Naive thymus-derived CD4-positive, alpha-beta T cell (primary cell): ENCODE measurements at regions not wholly inside any gene's neighbourhood (a gene's known extent, or its start where the extent isn't known, plus 50 kb on each side); places are given as distances from the start of the nearest gene placed in this dataset.

Source experiments
- ATAC-seq: fragments of 150-1000 bp; cut with Tn5 transposase; 2 replicates; pipeline ENCODE4 v1.10.0; 2021; ENCODE audit warnings: mild to moderate bottlenecking, moderate library complexity
- CTCF ChIA-PET: fragments of 350-600 bp; sonication (Branson Sonifier 250); formaldehyde crosslinking; loops from one replicate; lab custom pipeline; 2021; ENCODE audit warnings: antibody characterized with exemption; lab: Charles Lee
- POLR2A ChIA-PET: fragments of 350-600 bp; sonication (Branson Sonifier 250); formaldehyde crosslinking; loops from one replicate; lab custom pipeline; 2021; ENCODE audit warnings: antibody characterized with exemption, inconsistent platforms; lab: Charles Lee
- DNase-seq, 9 donors: peaks; one replicate each; pipeline versions ENCODE4 v3.0.0 to v3.0.0-alpha.2; 2020 to 2022; ENCODE audit warnings: mixed read lengths in 1 of 9
- H3K27ac ChIP-seq: one replicate; pipeline ENCODE4 v1.7.0; 2013; ENCODE audit warnings: mild to moderate bottlenecking, low read depth, low read length, moderate library complexity
- H3K27me3 ChIP-seq, 2 donors: one replicate each; pipeline ENCODE4 v1.7.0; 2013; ENCODE audit warnings: low read length in 2 of 2, mild to moderate bottlenecking in 2 of 2, moderate library complexity in 2 of 2; ENCODE audit not compliant: control insufficient read depth in 2 of 2, insufficient read depth in 2 of 2
- H3K36me3 ChIP-seq, 3 experiments: 1 replicate in 2 of 3; 2 replicates in 1 of 3; pipeline ENCODE4 v1.7.0; 2013; ENCODE audit warnings: low read length in 3 of 3, mild to moderate bottlenecking in 3 of 3, moderate library complexity in 1 of 3; ENCODE audit not compliant: insufficient read depth in 3 of 3, control insufficient read depth in 2 of 3
- H3K4me1 ChIP-seq, 2 donors: one replicate each; pipeline ENCODE4 v1.7.0; 2013; ENCODE audit warnings: low read length in 2 of 2, mild to moderate bottlenecking in 2 of 2, moderate library complexity in 1 of 2; ENCODE audit not compliant: control insufficient read depth in 2 of 2, insufficient read depth in 2 of 2
- H3K4me3 ChIP-seq: 2 replicates; pipeline ENCODE4 v1.7.0; 2013; ENCODE audit warnings: mild to moderate bottlenecking, low read length
- H3K9me3 ChIP-seq, 3 experiments: 1 replicate in 2 of 3; 2 replicates in 1 of 3; pipeline ENCODE4 v1.7.0; 2013; ENCODE audit warnings: low read length in 3 of 3; ENCODE audit not compliant: control insufficient read depth in 2 of 3
- H3K27ac Mint-ChIP-seq, 9 donors: one replicate each; pipeline ENCODE4 v1.8.0; 2020 to 2022; ENCODE audit warnings: mixed read lengths in 9 of 9, mild to moderate bottlenecking in 8 of 9, moderate library complexity in 5 of 9, inconsistent platforms in 2 of 9
- H3K27me3 Mint-ChIP-seq, 5 donors: one replicate each; pipeline ENCODE4 v1.8.0; 2021 to 2022; ENCODE audit warnings: mixed read lengths in 5 of 5, mild to moderate bottlenecking in 1 of 5
- H3K36me3 Mint-ChIP-seq, 5 donors: one replicate each; pipeline ENCODE4 v1.8.0; 2020 to 2022; ENCODE audit warnings: mixed read lengths in 5 of 5, mild to moderate bottlenecking in 3 of 5, inconsistent platforms in 1 of 5
- H3K4me1 Mint-ChIP-seq, 7 donors: one replicate each; pipeline ENCODE4 v1.8.0; 2020 to 2022; ENCODE audit warnings: mixed read lengths in 7 of 7, mild to moderate bottlenecking in 3 of 7, inconsistent platforms in 1 of 7
- H3K4me3 Mint-ChIP-seq, 10 donors: one replicate each; pipeline ENCODE4 v1.8.0; 2020 to 2022; ENCODE audit warnings: mild to moderate bottlenecking in 10 of 10, mixed read lengths in 10 of 10, moderate library complexity in 6 of 10, inconsistent platforms in 2 of 10
- H3K9me3 Mint-ChIP-seq, 11 donors: one replicate each; pipeline ENCODE4 v1.8.0; 2020 to 2022; ENCODE audit warnings: mixed read lengths in 11 of 11, mild to moderate bottlenecking in 4 of 11, inconsistent platforms in 1 of 11, moderate library complexity in 1 of 11
- intact Hi-C, 2 donors: fragments of 100-400 bp; cut with micrococcal nuclease; formaldehyde crosslinking; loops; one replicate each; pipeline ENCODE4 v1.15.1; 2023

DNA sequence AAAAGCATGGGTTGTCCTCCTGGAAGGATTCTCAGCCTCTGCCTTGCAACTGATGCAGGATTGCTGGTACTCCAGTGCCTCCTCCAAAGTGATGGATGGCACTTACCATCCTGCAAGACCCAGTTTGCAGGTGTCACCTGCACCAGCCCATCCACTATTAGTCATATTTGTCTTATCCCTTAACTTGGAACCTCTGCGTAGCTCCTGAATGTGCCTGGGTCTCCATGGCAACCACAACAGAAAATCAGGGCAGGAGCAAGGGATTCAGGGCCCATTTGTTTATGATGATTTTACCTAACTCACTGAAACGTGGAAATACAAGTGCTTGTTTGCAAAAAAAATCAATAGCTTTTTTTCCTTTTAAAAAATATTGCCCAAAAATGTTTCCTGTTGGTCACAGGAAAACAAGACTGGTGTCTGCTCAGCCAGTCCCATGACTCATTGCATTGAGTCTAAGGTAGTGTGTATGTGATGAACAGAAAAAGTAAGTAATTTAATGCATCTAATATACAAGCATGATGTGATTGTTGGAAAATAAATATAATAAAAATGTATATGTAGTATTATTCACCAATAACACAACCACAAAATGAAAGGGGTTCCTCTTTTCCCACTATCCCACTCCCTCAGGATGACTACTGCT, 1196.3 kb upstream of the TMEM132C start:
- no peaks in the 10 kb centered on the region for H3K4me1 ChIP-seq
- Mint-ChIP-seq H3K4me3 (no peak overlapping the region), H3K36me3 (no peaks in the 10 kb centered on the region), H3K27ac (no peak overlapping the region), H3K4me1 (peaks cover 0 to 4% (median 0%) of the 10 kb centered on the region in 7 donors), H3K9me3 (no peaks in the 10 kb centered on the region), H3K27me3 (peaks cover 2 to 20% (median 11%) of the 10 kb centered on the region in 5 donors)
- DNase-seq (no peak), ATAC-seq (no peak)
- no peak overlapping the region for H3K27ac ChIP-seq
- ChIA-PET CTCF (no interaction called here), POLR2A (no interaction called here)
- no peak overlapping the region for H3K4me3 ChIP-seq
- no peaks in the 10 kb centered on the region for H3K27me3 ChIP-seq
- H3K36me3 ChIP-seq: no peaks in the 10 kb centered on the region
- no peaks in the 10 kb centered on the region for H3K9me3 ChIP-seq
- intact Hi-C loops: no loop called here

DNA sequence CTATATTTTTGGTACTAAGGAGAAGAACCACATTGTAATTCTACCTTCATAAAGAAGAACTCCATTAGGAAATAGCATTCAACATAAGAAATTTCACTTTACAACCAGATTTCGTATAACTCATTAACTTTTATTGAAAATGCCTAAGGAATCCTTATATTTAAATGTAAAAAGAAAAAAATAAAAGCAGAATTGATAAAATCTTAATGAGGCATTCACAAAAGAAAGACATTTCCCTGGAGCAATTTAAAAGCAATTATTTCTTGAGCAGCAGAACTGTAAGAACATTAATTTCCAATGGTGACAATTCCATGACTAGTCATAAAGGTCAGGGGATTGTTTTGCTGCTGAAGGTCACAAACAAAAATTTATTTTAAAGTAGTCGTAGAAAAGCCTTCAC, 1192.8 kb upstream of the TMEM132C start:
- no peak overlapping the region for H3K4me3 Mint-ChIP-seq
- H3K27ac Mint-ChIP-seq: no peak overlapping the region
- no peaks in the 10 kb centered on the region for H3K36me3 Mint-ChIP-seq

DNA sequence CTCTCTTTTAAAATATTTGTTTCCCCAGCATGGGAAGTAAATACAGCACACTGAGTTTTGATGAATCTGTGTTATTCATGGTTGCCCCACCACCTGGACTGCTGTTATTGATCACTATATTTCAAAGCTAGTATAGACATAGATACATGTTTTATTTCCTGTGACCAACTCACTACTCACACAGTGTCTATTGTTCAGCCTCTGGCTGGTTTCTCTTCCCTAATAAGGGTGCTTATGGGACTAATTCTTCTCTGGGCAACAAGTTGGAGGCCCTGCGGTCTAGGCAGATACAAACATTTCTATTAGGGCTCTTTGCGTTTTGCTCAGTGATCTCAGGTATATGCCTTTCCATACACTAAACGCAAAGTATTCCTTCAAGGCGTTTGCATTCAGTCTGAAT, 1191.0 kb upstream of the TMEM132C start:
- POLR2A ChIA-PET: no interaction called here
- Histone ChIP-seq H3K27me3 (no peaks in the 10 kb centered on the region), H3K36me3 (no peaks in the 10 kb centered on the region), H3K4me3 (no peak overlapping the region), H3K4me1 (no peaks in the 10 kb centered on the region), H3K9me3 (no peaks in the 10 kb centered on the region), H3K27ac (no peak overlapping the region)
- H3K4me1 Mint-ChIP-seq: peaks cover 0 to 4% (median 0%) of the 10 kb centered on the region in 7 donors
- H3K27me3 Mint-ChIP-seq: peaks cover 11 to 34% (median 24%) of the 10 kb centered on the region in 5 donors
- intact Hi-C loops: no loop called here
- peaks cover 0 to 3% (median 0%) of the 10 kb centered on the region in 11 donors for H3K9me3 Mint-ChIP-seq
- no peak for ATAC-seq
- H3K36me3 Mint-ChIP-seq: no peaks in the 10 kb centered on the region
- no peak for DNase-seq
- H3K27ac Mint-ChIP-seq: no peak overlapping the region
- H3K4me3 Mint-ChIP-seq: no peak overlapping the region
- CTCF ChIA-PET: no interaction called here

More for the DNA sequence above, 1192.8 kb upstream of the TMEM132C start:
- ChIA-PET CTCF (no interaction called here), POLR2A (no interaction called here)
- ATAC-seq: no peak
- H3K27me3 ChIP-seq: no peaks in the 10 kb centered on the region
- Mint-ChIP-seq H3K27me3 (peaks cover 11 to 34% (median 24%) of the 10 kb centered on the region in 5 donors), H3K4me1 (peaks cover 0 to 4% (median 0%) of the 10 kb centered on the region in 7 donors), H3K9me3 (peaks cover 0 to 3% (median 0%) of the 10 kb centered on the region in 11 donors)
- no peak overlapping the region for H3K4me3 ChIP-seq
- H3K36me3 ChIP-seq: no peaks in the 10 kb centered on the region
- intact Hi-C loops: no loop called here
- no peaks in the 10 kb centered on the region for H3K4me1 ChIP-seq
- no peak for DNase-seq
- no peak overlapping the region for H3K27ac ChIP-seq
- no peaks in the 10 kb centered on the region for H3K9me3 ChIP-seq

DNA sequence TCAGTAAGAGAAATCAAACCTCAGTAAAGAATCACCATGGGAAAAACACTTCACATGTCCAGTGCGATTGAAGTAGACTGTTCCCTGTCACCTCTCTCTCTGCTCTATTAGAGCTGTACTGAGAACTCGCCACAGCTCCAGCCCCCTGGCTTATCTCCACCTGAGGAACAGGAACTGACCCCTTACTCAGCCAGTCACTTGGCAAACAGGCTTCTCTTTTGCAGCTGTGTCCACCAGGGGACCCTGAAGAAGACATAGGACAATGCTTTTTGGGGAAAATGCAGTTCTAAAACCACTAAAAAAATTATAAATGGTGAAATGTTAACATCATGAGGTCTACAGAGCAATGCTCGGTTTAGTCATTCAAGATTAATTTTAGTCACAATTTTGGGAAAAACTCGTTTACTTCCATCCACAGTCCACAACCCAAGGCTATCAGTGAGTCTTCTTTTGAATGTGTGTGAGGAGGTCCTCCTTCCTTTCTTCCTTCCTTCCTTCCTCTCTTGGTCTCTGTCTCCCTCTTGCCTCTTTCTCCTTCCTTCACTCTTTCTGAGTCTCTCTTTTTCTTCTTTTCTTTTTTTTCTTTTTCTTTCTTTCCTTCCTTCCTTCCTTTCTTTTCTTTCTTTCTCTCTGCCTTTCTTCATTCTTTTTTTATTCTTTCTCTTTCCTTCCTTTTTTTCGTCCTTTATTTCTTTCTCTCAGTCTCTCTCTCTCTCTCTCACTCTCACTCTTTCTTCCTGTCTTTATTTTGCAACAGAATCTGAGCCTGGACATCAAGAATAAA, 1189.5 kb upstream of the TMEM132C start:
- Histone ChIP-seq H3K4me1 (no peaks in the 10 kb centered on the region), H3K36me3 (no peaks in the 10 kb centered on the region), H3K4me3 (no peak overlapping the region), H3K27ac (no peak overlapping the region), H3K27me3 (no peaks in the 10 kb centered on the region), H3K9me3 (no peaks in the 10 kb centered on the region)
- Mint-ChIP-seq H3K27ac (no peak overlapping the region), H3K4me1 (peaks cover 0 to 6% (median 0%) of the 10 kb centered on the region in 7 donors), H3K36me3 (peaks cover 0 to 2% (median 0%) of the 10 kb centered on the region in 5 donors), H3K9me3 (peaks cover 0 to 3% (median 0%) of the 10 kb centered on the region in 11 donors), H3K4me3 (no peak overlapping the region), H3K27me3 (peaks cover 11 to 28% (median 15%) of the 10 kb centered on the region in 5 donors)
- POLR2A ChIA-PET: no interaction called here
- intact Hi-C loops: no loop called here
- CTCF ChIA-PET: no interaction called here
- no peak for ATAC-seq
- DNase-seq: no peak

DNA sequence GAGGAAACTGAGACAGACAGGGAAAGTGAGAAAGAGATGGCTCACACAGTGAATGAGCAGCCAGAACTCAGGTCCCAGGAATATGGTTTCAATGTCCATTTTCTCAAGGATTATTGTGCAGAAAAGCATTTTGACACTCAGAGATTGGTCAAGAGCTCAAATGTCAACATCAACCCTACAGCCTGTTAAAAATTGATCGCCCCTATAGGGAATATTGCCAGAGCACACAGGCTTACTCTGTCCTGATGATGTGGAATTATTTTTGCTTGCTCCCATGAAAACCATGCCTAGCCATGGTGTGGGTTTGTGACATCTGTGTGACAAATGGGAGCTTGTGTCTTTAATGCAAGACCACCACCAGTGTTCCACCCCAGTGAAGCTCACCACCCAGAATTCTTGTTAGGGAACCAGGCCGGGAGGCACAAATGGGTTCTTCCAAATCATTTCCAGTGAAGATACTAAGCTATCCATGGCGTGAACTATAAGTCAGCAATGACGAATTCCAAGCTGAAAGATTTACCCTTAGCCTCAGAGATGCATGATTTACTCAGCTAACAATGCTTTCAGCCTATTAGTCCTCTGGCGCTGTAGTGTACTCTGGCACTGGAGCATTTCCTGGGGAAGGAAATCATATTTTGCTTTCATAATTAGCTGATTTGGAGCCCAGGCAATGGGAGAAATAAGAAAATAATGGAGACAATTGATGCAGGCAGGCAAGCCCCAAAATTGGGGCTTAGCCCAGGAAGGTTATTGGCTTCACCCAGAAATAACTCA, 1188.2 kb upstream of the TMEM132C start:
- ATAC-seq (no peak), DNase-seq (no peak)
- Mint-ChIP-seq H3K27ac (no peak overlapping the region), H3K9me3 (peaks cover 0 to 3% (median 0%) of the 10 kb centered on the region in 11 donors), H3K27me3 (peaks cover 11 to 28% (median 15%) of the 10 kb centered on the region in 5 donors), H3K4me1 (peaks cover 6 to 11% (median 10%) of the 10 kb centered on the region in 7 donors), H3K4me3 (peak overlapping the region in 1 of 10 donors; percentile 32), H3K36me3 (peaks cover 0 to 2% (median 0%) of the 10 kb centered on the region in 5 donors)
- ChIA-PET CTCF (interaction anchor here (1.1 kb wide), 1 partner anchor 29 kb away, joined by 4 read pairs; no protein-coding TSS in a partner anchor), POLR2A (no interaction called here)
- H3K9me3 ChIP-seq: no peaks in the 10 kb centered on the region
- no peak overlapping the region for H3K27ac ChIP-seq
- H3K4me1 ChIP-seq: no peaks in the 10 kb centered on the region
- no peak overlapping the region for H3K4me3 ChIP-seq
- intact Hi-C loops: no loop called here
- H3K36me3 ChIP-seq: no peaks in the 10 kb centered on the region
- no peaks in the 10 kb centered on the region for H3K27me3 ChIP-seq

DNA sequence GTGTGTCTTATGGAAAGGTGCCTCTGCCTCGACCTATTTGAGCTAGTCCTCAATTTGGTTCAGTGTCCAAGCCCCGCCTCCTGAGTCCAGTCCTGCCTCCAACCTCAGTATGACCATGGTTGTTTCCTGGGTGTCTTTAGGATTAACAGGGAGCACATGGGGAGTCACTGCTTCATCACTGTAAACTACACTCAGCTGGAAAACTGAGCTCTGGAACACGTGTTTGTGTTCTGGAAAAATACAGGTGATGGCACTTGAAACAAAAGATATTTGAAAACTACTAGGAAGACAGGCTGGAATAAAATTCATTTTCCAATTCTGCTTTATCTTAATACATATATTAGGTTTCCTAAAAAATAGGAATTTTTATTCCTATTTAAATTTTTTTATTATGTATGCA, 1187.3 kb upstream of the TMEM132C start:
- intact Hi-C loops: loop anchor here in 1 of 2 donors (5.0 kb wide), 1 partner anchor 83 kb away; no protein-coding TSS in a partner anchor
- POLR2A ChIA-PET: no interaction called here
- H3K36me3 Mint-ChIP-seq: peaks cover 0 to 2% (median 0%) of the 10 kb centered on the region in 5 donors

More for the DNA sequence above, 1187.3 kb upstream of the TMEM132C start:
- Mint-ChIP-seq H3K27ac (no peak overlapping the region), H3K9me3 (peaks cover 0 to 3% (median 0%) of the 10 kb centered on the region in 11 donors), H3K4me1 (peaks cover 7 to 16% (median 14%) of the 10 kb centered on the region in 7 donors), H3K27me3 (peaks cover 8 to 28% (median 13%) of the 10 kb centered on the region in 5 donors), H3K4me3 (no peak overlapping the region)
- CTCF ChIA-PET: no interaction called here
- H3K27ac ChIP-seq: no peak overlapping the region
- no peaks in the 10 kb centered on the region for H3K27me3 ChIP-seq
- no peak for ATAC-seq
- H3K9me3 ChIP-seq: no peaks in the 10 kb centered on the region
- no peaks in the 10 kb centered on the region for H3K36me3 ChIP-seq
- no peaks in the 10 kb centered on the region for H3K4me1 ChIP-seq
- DNase-seq: no peak
- H3K4me3 ChIP-seq: no peak overlapping the region
